ENCODE measurements at regions not wholly inside any gene's neighbourhood (a gene's known extent, or its start where the extent isn't known, plus 50 kb on each side); places are given as distances from the start of the nearest gene placed in this dataset.

GRCh38 chr18:24782566-24782965, 322.1 kb downstream of the HRH4 start:
- TF ChIP-seq, protein P1, sequence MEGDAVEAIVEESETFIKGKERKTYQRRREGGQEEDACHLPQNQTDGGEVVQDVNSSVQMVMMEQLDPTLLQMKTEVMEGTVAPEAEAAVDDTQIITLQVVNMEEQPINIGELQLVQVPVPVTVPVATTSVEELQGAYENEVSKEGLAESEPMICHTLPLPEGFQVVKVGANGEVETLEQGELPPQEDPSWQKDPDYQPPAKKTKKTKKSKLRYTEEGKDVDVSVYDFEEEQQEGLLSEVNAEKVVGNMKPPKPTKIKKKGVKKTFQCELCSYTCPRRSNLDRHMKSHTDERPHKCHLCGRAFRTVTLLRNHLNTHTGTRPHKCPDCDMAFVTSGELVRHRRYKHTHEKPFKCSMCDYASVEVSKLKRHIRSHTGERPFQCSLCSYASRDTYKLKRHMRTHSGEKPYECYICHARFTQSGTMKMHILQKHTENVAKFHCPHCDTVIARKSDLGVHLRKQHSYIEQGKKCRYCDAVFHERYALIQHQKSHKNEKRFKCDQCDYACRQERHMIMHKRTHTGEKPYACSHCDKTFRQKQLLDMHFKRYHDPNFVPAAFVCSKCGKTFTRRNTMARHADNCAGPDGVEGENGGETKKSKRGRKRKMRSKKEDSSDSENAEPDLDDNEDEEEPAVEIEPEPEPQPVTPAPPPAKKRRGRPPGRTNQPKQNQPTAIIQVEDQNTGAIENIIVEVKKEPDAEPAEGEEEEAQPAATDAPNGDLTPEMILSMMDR (conservative IDR thresholded peaks at IDR 0.05; ENCODE audit: low read length): no peak
- no peak for TF ChIP-seq EZH2phosphoT487 (IDR thresholded peaks at IDR 0.05; ENCODE audit: borderline replicate concordance)

Measured in Loucy (cell line).